ENCODE measurements at regions not wholly inside any gene's neighbourhood (a gene's known extent, or its start where the extent isn't known, plus 50 kb on each side); places are given as distances from the start of the nearest gene placed in this dataset.

- no peak for TF ChIP-seq CTCF (IDR thresholded peaks at IDR 0.05; ENCODE audit: low read length)
- TF ChIP-seq EZH2phosphoT487 (IDR thresholded peaks at IDR 0.05; ENCODE audit: low read length): no peak
Observed at GRCh38 chr7:69205581-69205980, 392.7 kb upstream of the AUTS2 start.
